ENCODE measurements at regions not wholly inside any gene's neighbourhood (a gene's known extent, or its start where the extent isn't known, plus 50 kb on each side); places are given as distances from the start of the nearest gene placed in this dataset.

GRCh38 chr2:65532937-65533336 lies 100.5 kb upstream of the SPRED2 start:
- H3K4me1 Mint-ChIP-seq: peaks cover 3% of the 10 kb centered on the region
- intact Hi-C loops (cut with micrococcal nuclease): no loop called here
- ATAC-seq (ENCODE audit: low read depth) (no peak), DNase-seq (no peak)
- Histone ChIP-seq H3K4me2 (replicated peaks; ENCODE audit: low read depth, low read length, poor library complexity, severe bottlenecking) (no peak overlapping the region), H3K4me1 (ENCODE audit: control insufficient read depth in 2 of 2, insufficient read depth in 2 of 2, low read length in 2 of 2) (no peaks in the 10 kb centered on the region), H3K9ac (ENCODE audit: low read length) (no peak overlapping the region), H2AFZ (ENCODE audit: insufficient read depth, low read depth, low read length, poor library complexity, severe bottlenecking) (no peak overlapping the region), H3K27ac (ENCODE audit: low read length in 2 of 2) (no peak overlapping the region), H3K9me3 (ENCODE audit: control extremely low read depth in 1 of 3, control insufficient read depth in 2 of 3, insufficient read depth in 1 of 3, low read length in 2 of 3) (no peaks in the 10 kb centered on the region), H3K79me2 (ENCODE audit: control insufficient read depth, insufficient read depth, low read length) (no peaks in the 10 kb centered on the region), H3K36me3 (replicated peaks in 1 of 2; ENCODE audit: control extremely low read depth in 1 of 2, control insufficient read depth in 1 of 2, extremely low read depth in 1 of 2, insufficient read depth in 2 of 2, low read length in 1 of 2) (no peaks in the 10 kb centered on the region), H4K20me1 (ENCODE audit: control insufficient read depth, insufficient read depth, low read length, poor library complexity, severe bottlenecking) (no peaks in the 10 kb centered on the region), H3K4me3 (ENCODE audit: control extremely low read depth in 1 of 5, extremely low read depth in 1 of 5, insufficient read depth in 1 of 5, low read depth in 2 of 5, low read length in 4 of 5) (no peak overlapping the region), H3K27me3 (replicated peaks in 1 of 4; ENCODE audit: control extremely low read depth in 1 of 4, control insufficient read depth in 3 of 4, insufficient read depth in 4 of 4, low read length in 3 of 4) (peaks cover 0 to 9% (median 2%) of the 10 kb centered on the region in 4 experiments)
- ChIA-PET POLR2A (no interaction called here), CTCF (no interaction called here)
- H3K27me3 Mint-ChIP-seq: peaks cover 12% of the 10 kb centered on the region
- no peaks in the 10 kb centered on the region for H3K9me3 Mint-ChIP-seq (ENCODE audit: insufficient read depth)
- no peak overlapping the region for H3K4me3 Mint-ChIP-seq
- WGBS (ENCODE audit: insufficient coverage): 95% methylated on average over 3 of the region's 4 CpGs
- no peak for TF ChIP-seq EZH2 (IDR thresholded peaks at IDR 0.05; ENCODE audit: borderline replicate concordance, insufficient read depth, low read depth, low read length, poor library complexity, severe bottlenecking)
- H3K27ac Mint-ChIP-seq: no peak overlapping the region

DNA sequence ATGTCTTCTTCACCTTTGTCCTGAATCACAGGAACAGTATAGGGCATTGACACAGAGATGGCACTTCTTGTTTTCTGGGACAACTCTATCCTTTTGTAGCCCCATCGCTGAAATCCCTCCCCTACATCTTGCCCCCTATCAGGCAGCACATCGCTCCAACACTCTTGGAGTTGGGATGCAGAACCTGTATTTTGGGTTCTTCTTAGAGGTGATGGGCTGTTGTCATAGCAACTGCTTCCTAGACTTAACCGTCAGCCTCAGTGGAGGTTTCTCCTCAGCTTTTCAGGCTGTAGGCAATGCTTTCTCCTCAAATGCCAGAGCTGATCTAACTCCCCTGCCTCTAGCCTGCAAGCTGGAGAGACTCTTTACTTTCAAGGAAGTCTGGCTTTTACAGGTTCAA lies 99.9 kb upstream of the SPRED2 start:
- Histone ChIP-seq H3K9me3 (ENCODE audit: control extremely low read depth in 1 of 3, control insufficient read depth in 2 of 3, insufficient read depth in 1 of 3, low read length in 2 of 3) (no peaks in the 10 kb centered on the region), H3K27ac (ENCODE audit: low read length in 2 of 2) (no peak overlapping the region), H3K4me1 (ENCODE audit: control insufficient read depth in 2 of 2, insufficient read depth in 2 of 2, low read length in 2 of 2) (no peaks in the 10 kb centered on the region), H3K9ac (ENCODE audit: low read length) (no peak overlapping the region), H3K4me3 (ENCODE audit: control extremely low read depth in 1 of 5, extremely low read depth in 1 of 5, insufficient read depth in 1 of 5, low read depth in 2 of 5, low read length in 4 of 5) (no peak overlapping the region), H3K79me2 (ENCODE audit: control insufficient read depth, insufficient read depth, low read length) (no peaks in the 10 kb centered on the region), H4K20me1 (ENCODE audit: control insufficient read depth, insufficient read depth, low read length, poor library complexity, severe bottlenecking) (no peaks in the 10 kb centered on the region), H3K4me2 (replicated peaks; ENCODE audit: low read depth, low read length, poor library complexity, severe bottlenecking) (no peak overlapping the region), H3K36me3 (replicated peaks in 1 of 2; ENCODE audit: control extremely low read depth in 1 of 2, control insufficient read depth in 1 of 2, extremely low read depth in 1 of 2, insufficient read depth in 2 of 2, low read length in 1 of 2) (no peaks in the 10 kb centered on the region), H3K27me3 (replicated peaks in 1 of 4; ENCODE audit: control extremely low read depth in 1 of 4, control insufficient read depth in 3 of 4, insufficient read depth in 4 of 4, low read length in 3 of 4) (peaks cover 0 to 9% (median 2%) of the 10 kb centered on the region in 4 experiments), H2AFZ (ENCODE audit: insufficient read depth, low read depth, low read length, poor library complexity, severe bottlenecking) (no peak overlapping the region)
- ATAC-seq (ENCODE audit: low read depth) (no peak), DNase-seq (no peak)
- Mint-ChIP-seq H3K4me1 (peaks cover 3% of the 10 kb centered on the region), H3K4me3 (no peak overlapping the region), H3K27me3 (peaks cover 11% of the 10 kb centered on the region), H3K9me3 (ENCODE audit: insufficient read depth) (no peaks in the 10 kb centered on the region), H3K27ac (no peak overlapping the region)
- 83% methylated on average over 1 of the region's 3 CpGs for WGBS (ENCODE audit: insufficient coverage)
- TF ChIP-seq, protein P1, sequence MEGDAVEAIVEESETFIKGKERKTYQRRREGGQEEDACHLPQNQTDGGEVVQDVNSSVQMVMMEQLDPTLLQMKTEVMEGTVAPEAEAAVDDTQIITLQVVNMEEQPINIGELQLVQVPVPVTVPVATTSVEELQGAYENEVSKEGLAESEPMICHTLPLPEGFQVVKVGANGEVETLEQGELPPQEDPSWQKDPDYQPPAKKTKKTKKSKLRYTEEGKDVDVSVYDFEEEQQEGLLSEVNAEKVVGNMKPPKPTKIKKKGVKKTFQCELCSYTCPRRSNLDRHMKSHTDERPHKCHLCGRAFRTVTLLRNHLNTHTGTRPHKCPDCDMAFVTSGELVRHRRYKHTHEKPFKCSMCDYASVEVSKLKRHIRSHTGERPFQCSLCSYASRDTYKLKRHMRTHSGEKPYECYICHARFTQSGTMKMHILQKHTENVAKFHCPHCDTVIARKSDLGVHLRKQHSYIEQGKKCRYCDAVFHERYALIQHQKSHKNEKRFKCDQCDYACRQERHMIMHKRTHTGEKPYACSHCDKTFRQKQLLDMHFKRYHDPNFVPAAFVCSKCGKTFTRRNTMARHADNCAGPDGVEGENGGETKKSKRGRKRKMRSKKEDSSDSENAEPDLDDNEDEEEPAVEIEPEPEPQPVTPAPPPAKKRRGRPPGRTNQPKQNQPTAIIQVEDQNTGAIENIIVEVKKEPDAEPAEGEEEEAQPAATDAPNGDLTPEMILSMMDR (IDR thresholded peaks at IDR 0.05): no peak
- no peak for TF ChIP-seq EZH2 (IDR thresholded peaks at IDR 0.05; ENCODE audit: borderline replicate concordance, insufficient read depth, low read depth, low read length, poor library complexity, severe bottlenecking)
- ChIA-PET POLR2A (no interaction called here), CTCF (no interaction called here)
- intact Hi-C loops (cut with micrococcal nuclease): no loop called here

All from B cell (primary cell).